HepG2 (cell line): ENCODE measurements at regions not wholly inside any gene's neighbourhood (a gene's known extent, or its start where the extent isn't known, plus 50 kb on each side); places are given as distances from the start of the nearest gene placed in this dataset.

ENCODE experiments used
- ATAC-seq: fragments of 200-7000 bp; cut with Tn5 transposase; 3 replicates; pipeline ENCODE4 v1.9.1; 2020; ENCODE audit warnings: mild to moderate bottlenecking, moderate library complexity
- BruUV-seq: library from RNA; stranded (reverse); fragments of 400-500 nt; replicated peaks from 2 replicates; lab custom pipeline; 2021; lab: Mats Ljungman, UMichigan
- CTCF ChIA-PET: fragments of 300-600 bp; formaldehyde crosslinking; extraction: SDS; loops from one replicate; lab custom pipeline; 2021; ENCODE audit warnings: low total read pairs, inconsistent platforms, low intra/inter-chr PET ratio; lab: Yijun Ruan, JAX
- POLR2A ChIA-PET: fragments of 350-600 bp; sonication (Branson Sonifier 250); formaldehyde crosslinking; loops from one replicate; lab custom pipeline; 2020; ENCODE audit warnings: antibody characterized with exemption, inconsistent platforms; lab: Yijun Ruan, JAX
- DNase-seq: peaks from one replicate; pipeline ENCODE4 v3.0.0-alpha.2; 2015; ENCODE audit warnings: low spot score
- FAIRE-seq: peaks from 3 replicates; lab custom pipeline; 2011; peaks lifted over from hg19 to GRCh38; lab: Jason Lieb, UNC
- H2AFZ ChIP-seq: one replicate; pipeline ENCODE4 v1.6.1; 2011; ENCODE audit warnings: low read length, inconsistent platforms
- H3K27ac ChIP-seq: fragments of 300-600 bp; 3 replicates; pipeline ENCODE4 v1.8.0; 2011; ENCODE audit warnings: mixed run types, mild to moderate bottlenecking, mixed read lengths, low read length, inconsistent platforms; ENCODE audit not compliant: insufficient read depth; ENCODE audit errors: extremely low read length
- H3K27me3 ChIP-seq, 2 experiments: fragments of 200-600 bp in 1 of 2; 2 replicates in 1 of 2; 3 replicates in 1 of 2; pipeline versions ENCODE4 v1.6.0 to v1.8.0; 2011; ENCODE audit warnings: low read length in 2 of 2, mild to moderate bottlenecking in 2 of 2, moderate library complexity in 2 of 2, inconsistent platforms in 1 of 2; ENCODE audit not compliant: insufficient read depth in 2 of 2, control insufficient read depth in 1 of 2
- H3K36me3 ChIP-seq, 2 experiments: fragments of 200-600 bp in 1 of 2; replicated peaks in 1 of 2; 2 replicates in 1 of 2; 3 replicates in 1 of 2; pipeline versions ENCODE4 v1.5.1 to v1.8.0; 2011; ENCODE audit warnings: low read length in 2 of 2, inconsistent platforms in 1 of 2; ENCODE audit not compliant: insufficient read depth in 2 of 2, control insufficient read depth in 1 of 2
- H3K4me1 ChIP-seq: 2 replicates; pipeline ENCODE4 v1.5.1; 2012; ENCODE audit warnings: low read length, inconsistent platforms; ENCODE audit not compliant: insufficient read depth
- H3K4me2 ChIP-seq: 2 replicates; pipeline ENCODE4 v1.6.0; 2011; ENCODE audit warnings: low read depth, low read length, inconsistent platforms
- H3K4me3 ChIP-seq, 3 experiments: fragments of 200-600 bp in 1 of 3; sonication (generic), shearing (Covaris generic) in 1 of 3; replicated peaks in 1 of 3; 2 replicates each; pipeline ENCODE4 v1.5.1; 2011 to 2016; ENCODE audit warnings: low read length in 3 of 3, inconsistent platforms in 2 of 3, low read depth in 2 of 3, mild to moderate bottlenecking in 2 of 3, control low read depth in 1 of 3, mixed read lengths in 1 of 3; ENCODE audit not compliant: insufficient read depth in 1 of 3
- H3K79me2 ChIP-seq: one replicate; pipeline ENCODE4 v1.6.1; 2011; ENCODE audit warnings: low read length, inconsistent platforms; ENCODE audit not compliant: insufficient read depth
- H3K9ac ChIP-seq: 2 replicates; pipeline ENCODE4 v1.6.0; 2011; ENCODE audit warnings: mild to moderate bottlenecking, low read depth, low read length, inconsistent platforms; ENCODE audit not compliant: insufficient read depth
- H3K9me3 ChIP-seq: 2 replicates; pipeline ENCODE4 v1.5.1; 2012; ENCODE audit warnings: mild to moderate bottlenecking, low read length
- H4K20me1 ChIP-seq: 2 replicates; pipeline ENCODE4 v1.6.0; 2011; ENCODE audit warnings: inconsistent platforms, mild to moderate bottlenecking, low read length, moderate library complexity; ENCODE audit not compliant: insufficient read depth
- ARNT2 ChIP-seq: sonication (generic); formaldehyde crosslinking; IDR thresholded peaks from 2 replicates; pipeline ENCODE4 v1.8.0; 2022; ENCODE audit warnings: mild to moderate bottlenecking, low read depth, missing genetic modification reagents, moderate library complexity
- ELF3 ChIP-seq: IDR thresholded peaks from 2 replicates; pipeline ENCODE4 v1.6.1; 2016; ENCODE audit warnings: missing genetic modification reagents, missing compliant biosample characterization
- EP300 ChIP-seq, 3 experiments: sonication (generic) in 1 of 3; formaldehyde crosslinking in 1 of 3; IDR thresholded peaks; 2 replicates each; pipeline versions ENCODE4 v1.5.1 to v1.6.1; 2011 to 2020; ENCODE audit warnings: low read depth in 2 of 3, low read length in 2 of 3, borderline replicate concordance in 1 of 3, improper control_type of control experiment in 1 of 3, mild to moderate bottlenecking in 1 of 3, missing genetic modification reagents in 1 of 3, moderate library complexity in 1 of 3
- ERF ChIP-seq: IDR thresholded peaks from 2 replicates; pipeline ENCODE4 v1.6.1; 2018; ENCODE audit warnings: missing biosample characterization, missing genetic modification reagents
- FOSL2 ChIP-seq: sonication (generic); formaldehyde crosslinking; IDR thresholded peaks from 2 replicates; pipeline ENCODE4 v1.4.0; 2020; ENCODE audit warnings: missing genetic modification reagents
- IRF2 ChIP-seq: IDR thresholded peaks from 2 replicates; pipeline ENCODE4 v1.6.1; 2018; ENCODE audit warnings: missing genetic modification reagents, missing compliant biosample characterization
- KAT8 ChIP-seq: IDR thresholded peaks from 2 replicates; pipeline ENCODE4 v1.6.1; 2016; ENCODE audit warnings: missing genetic modification reagents, missing compliant biosample characterization
- MED1 ChIP-seq: sonication (generic); formaldehyde crosslinking; IDR thresholded peaks from 2 replicates; pipeline ENCODE4 v1.4.0; 2020; ENCODE audit warnings: missing genetic modification reagents
- ZNF224 ChIP-seq: sonication (generic); formaldehyde crosslinking; IDR thresholded peaks from 2 replicates; pipeline ENCODE4 v1.5.0; 2020; ENCODE audit warnings: mild to moderate bottlenecking, missing genetic modification reagents
- ZNF317 ChIP-seq: sonication (generic); formaldehyde crosslinking; IDR thresholded peaks from 2 replicates; pipeline ENCODE4 v1.5.0; 2020; ENCODE audit warnings: mild to moderate bottlenecking, missing genetic modification reagents
- ZNF33A ChIP-seq: sonication (generic); formaldehyde crosslinking; IDR thresholded peaks from 2 replicates; pipeline ENCODE4 v1.5.1; 2020; ENCODE audit warnings: missing genetic modification reagents, mild to moderate bottlenecking, moderate library complexity, borderline replicate concordance
- ZNF691 ChIP-seq: sonication (generic); formaldehyde crosslinking; IDR thresholded peaks from 2 replicates; pipeline ENCODE4 v1.4.0; 2020; ENCODE audit warnings: missing genetic modification reagents, low read depth, mild to moderate bottlenecking, borderline replicate concordance
- ZNF724P ChIP-seq: sonication (generic); formaldehyde crosslinking; IDR thresholded peaks from 2 replicates; pipeline ENCODE4 v1.8.0; 2022; ENCODE audit warnings: missing genetic modification reagents, borderline replicate concordance
- WGBS: methylation state at CpG from one replicate; pipeline ENCODE4 v1.1.6; 2017; ENCODE audit warnings: low lambda C conversion rate; 5-methylcytosine and 5-hydroxymethylcytosine counted together
- in situ Hi-C: cut with HindIII; loops from 2 replicates; pipeline ENCODE4 v1.10.0; 2017; ENCODE audit warnings: low pct_unique_long_range_greater_than_20kb; ENCODE audit not compliant: extremely low pct_ligation_motif_present
- intact Hi-C: fragments of 100-400 bp; cut with micrococcal nuclease; formaldehyde crosslinking; loops from one replicate; pipeline ENCODE4 v1.10.0; 2022; ENCODE audit not compliant: unreplicated experiment
- TF ChIP-seq, protein P1 (sequence below): sonication (generic); formaldehyde crosslinking; IDR thresholded peaks from 2 replicates; pipeline ENCODE4 v1.4.0; 2020; ENCODE audit warnings: missing genetic modification reagents
- TF ChIP-seq, protein P2 (sequence below): sonication (generic); formaldehyde crosslinking; IDR thresholded peaks from 2 replicates; pipeline ENCODE4 v1.5.1; 2020; ENCODE audit warnings: missing genetic modification reagents, mild to moderate bottlenecking, borderline replicate concordance

DNA sequence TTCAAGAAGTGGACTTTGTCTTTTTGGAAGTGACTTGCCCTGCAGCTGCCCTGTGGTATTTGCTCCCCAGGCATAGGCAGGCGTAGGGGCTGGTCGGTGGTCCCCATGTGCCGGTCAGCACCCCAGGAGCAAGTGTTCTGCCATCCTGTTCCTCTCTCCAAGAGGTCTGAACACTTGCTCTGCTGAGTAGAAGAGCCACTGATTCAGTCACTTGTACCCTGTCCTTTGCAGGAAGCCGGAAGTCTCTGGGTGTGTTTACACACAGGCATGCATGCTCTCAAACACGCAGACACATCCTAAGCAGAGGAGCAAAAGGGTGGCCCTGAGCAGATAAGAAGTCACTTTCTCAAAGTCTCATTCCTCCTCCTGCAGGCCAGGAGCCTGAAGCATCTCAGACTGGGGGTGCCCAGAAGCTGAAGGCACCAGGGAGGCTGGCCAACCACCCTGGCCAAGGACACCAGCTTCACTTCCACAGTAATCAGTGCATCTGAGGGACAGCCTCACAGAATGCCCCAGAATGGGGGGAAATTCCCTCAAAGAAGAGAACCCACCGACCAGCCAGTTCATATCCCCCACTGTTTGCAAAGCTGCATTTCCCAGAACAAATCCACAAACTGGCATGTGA is 88.7 kb upstream of the POMGNT2 start:
- Histone ChIP-seq H3K9me3 (no peaks in the 10 kb centered on the region), H3K27me3 (peaks cover 0 to 4% of the 10 kb centered on the region in 2 experiments; a peak in 1 of 5 replicates), H3K79me2 (no peaks in the 10 kb centered on the region), H4K20me1 (no peaks in the 10 kb centered on the region), H3K9ac (peak overlapping the region; percentile 27; the same call in 1 of the 2 replicates), H2AFZ (no peak overlapping the region), H3K4me1 (peaks cover 28% of the 10 kb centered on the region), H3K36me3 (no peaks in the 10 kb centered on the region), H3K4me2 (peak overlapping the region; percentile 71), H3K27ac (no peak overlapping the region), H3K4me3 (peak overlapping the region in 1 of 3 experiments; percentile 51; a peak in 2 of 6 replicates)
- 14% methylated on average over 6 of the region's 6 CpGs for WGBS
- FAIRE-seq, result no peak
- DNase-seq, result no peak
- ChIA-PET POLR2A (no interaction called here), CTCF (no interaction called here)
- intact Hi-C loops, result no loop called here
- BruUV-seq, result no TSS peak
- peak; percentile 85 for ATAC-seq
- in situ Hi-C loops, result no loop called here
- TF ChIP-seq, protein P1, sequence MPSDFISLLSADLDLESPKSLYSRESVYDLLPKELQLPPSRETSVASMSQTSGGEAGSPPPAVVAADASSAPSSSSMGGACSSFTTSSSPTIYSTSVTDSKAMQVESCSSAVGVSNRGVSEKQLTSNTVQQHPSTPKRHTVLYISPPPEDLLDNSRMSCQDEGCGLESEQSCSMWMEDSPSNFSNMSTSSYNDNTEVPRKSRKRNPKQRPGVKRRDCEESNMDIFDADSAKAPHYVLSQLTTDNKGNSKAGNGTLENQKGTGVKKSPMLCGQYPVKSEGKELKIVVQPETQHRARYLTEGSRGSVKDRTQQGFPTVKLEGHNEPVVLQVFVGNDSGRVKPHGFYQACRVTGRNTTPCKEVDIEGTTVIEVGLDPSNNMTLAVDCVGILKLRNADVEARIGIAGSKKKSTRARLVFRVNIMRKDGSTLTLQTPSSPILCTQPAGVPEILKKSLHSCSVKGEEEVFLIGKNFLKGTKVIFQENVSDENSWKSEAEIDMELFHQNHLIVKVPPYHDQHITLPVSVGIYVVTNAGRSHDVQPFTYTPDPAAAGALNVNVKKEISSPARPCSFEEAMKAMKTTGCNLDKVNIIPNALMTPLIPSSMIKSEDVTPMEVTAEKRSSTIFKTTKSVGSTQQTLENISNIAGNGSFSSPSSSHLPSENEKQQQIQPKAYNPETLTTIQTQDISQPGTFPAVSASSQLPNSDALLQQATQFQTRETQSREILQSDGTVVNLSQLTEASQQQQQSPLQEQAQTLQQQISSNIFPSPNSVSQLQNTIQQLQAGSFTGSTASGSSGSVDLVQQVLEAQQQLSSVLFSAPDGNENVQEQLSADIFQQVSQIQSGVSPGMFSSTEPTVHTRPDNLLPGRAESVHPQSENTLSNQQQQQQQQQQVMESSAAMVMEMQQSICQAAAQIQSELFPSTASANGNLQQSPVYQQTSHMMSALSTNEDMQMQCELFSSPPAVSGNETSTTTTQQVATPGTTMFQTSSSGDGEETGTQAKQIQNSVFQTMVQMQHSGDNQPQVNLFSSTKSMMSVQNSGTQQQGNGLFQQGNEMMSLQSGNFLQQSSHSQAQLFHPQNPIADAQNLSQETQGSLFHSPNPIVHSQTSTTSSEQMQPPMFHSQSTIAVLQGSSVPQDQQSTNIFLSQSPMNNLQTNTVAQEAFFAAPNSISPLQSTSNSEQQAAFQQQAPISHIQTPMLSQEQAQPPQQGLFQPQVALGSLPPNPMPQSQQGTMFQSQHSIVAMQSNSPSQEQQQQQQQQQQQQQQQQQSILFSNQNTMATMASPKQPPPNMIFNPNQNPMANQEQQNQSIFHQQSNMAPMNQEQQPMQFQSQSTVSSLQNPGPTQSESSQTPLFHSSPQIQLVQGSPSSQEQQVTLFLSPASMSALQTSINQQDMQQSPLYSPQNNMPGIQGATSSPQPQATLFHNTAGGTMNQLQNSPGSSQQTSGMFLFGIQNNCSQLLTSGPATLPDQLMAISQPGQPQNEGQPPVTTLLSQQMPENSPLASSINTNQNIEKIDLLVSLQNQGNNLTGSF (CRISPR knock-in tag), result no peak
- TF ChIP-seq, protein P2, sequence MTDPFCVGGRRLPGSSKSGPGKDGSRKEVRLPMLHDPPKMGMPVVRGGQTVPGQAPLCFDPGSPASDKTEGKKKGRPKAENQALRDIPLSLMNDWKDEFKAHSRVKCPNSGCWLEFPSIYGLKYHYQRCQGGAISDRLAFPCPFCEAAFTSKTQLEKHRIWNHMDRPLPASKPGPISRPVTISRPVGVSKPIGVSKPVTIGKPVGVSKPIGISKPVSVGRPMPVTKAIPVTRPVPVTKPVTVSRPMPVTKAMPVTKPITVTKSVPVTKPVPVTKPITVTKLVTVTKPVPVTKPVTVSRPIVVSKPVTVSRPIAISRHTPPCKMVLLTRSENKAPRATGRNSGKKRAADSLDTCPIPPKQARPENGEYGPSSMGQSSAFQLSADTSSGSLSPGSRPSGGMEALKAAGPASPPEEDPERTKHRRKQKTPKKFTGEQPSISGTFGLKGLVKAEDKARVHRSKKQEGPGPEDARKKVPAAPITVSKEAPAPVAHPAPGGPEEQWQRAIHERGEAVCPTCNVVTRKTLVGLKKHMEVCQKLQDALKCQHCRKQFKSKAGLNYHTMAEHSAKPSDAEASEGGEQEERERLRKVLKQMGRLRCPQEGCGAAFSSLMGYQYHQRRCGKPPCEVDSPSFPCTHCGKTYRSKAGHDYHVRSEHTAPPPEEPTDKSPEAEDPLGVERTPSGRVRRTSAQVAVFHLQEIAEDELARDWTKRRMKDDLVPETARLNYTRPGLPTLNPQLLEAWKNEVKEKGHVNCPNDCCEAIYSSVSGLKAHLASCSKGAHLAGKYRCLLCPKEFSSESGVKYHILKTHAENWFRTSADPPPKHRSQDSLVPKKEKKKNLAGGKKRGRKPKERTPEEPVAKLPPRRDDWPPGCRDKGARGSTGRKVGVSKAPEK (CRISPR knock-in tag), result no peak
- peak; percentile 72 for TF ChIP-seq ZNF317 (CRISPR knock-in tag)
- no peak for TF ChIP-seq ZNF724P
- 0 out of 2 replicates have a peak, but pooled peaks have one; percentile 30 for TF ChIP-seq IRF2 (CRISPR knock-in tag)
- TF ChIP-seq ARNT2 (CRISPR knock-in tag), result no peak
- 0 out of 2 replicates have a peak, but pooled peaks have one; percentile 43 for TF ChIP-seq FOSL2 (CRISPR knock-in tag)
- peak in 1 of 2 experiments; percentile 33; a peak in 1 of 4 replicates for TF ChIP-seq EP300 (IDR thresholded peaks at IDR 0.05; ENCODE audit: low read depth in 2 of 2, low read length in 2 of 2)
- no peak for TF ChIP-seq EP300 (CRISPR knock-in tag; IDR thresholded peaks at IDR 0.05; ENCODE audit: borderline replicate concordance)
- TF ChIP-seq ELF3 (CRISPR knock-in tag), result peak; percentile 92
- TF ChIP-seq ERF, result peak; percentile 50; the same call in 1 of the 2 replicates
- TF ChIP-seq ZNF224 (CRISPR knock-in tag), result no peak
- no peak for TF ChIP-seq ZNF33A (CRISPR knock-in tag)
- TF ChIP-seq MED1 (CRISPR knock-in tag), result peak; percentile 83
- peak; percentile 33; the same call in 1 of the 2 replicates for TF ChIP-seq ZNF691 (CRISPR knock-in tag)
- TF ChIP-seq KAT8, result peak; percentile 57
